ENCODE measurements at regions not wholly inside any gene's neighbourhood (a gene's known extent, or its start where the extent isn't known, plus 50 kb on each side); places are given as distances from the start of the nearest gene placed in this dataset.

GRCh38 chr2:2827046-2827636 lies 496.1 kb upstream of the MYT1L start:
- no peak overlapping the region for H3K4me3 ChIP-seq
- in situ Hi-C loops (cut with MboI; ENCODE audit: low sequenced_read_pairs in 4 of 4): no loop called here
- no peak for DNase-seq
- no peaks in the 10 kb centered on the region for H3K36me3 ChIP-seq
- no peak for ATAC-seq
- H3K27ac ChIP-seq: no peak overlapping the region
- TF ChIP-seq CTCF (IDR thresholded peaks at IDR 0.05 in 4 of 5, conservative IDR thresholded peaks at IDR 0.05 in 1 of 5) (no peak), POLR2A (IDR thresholded peaks at IDR 0.05) (no peak)
- H3K4me1 ChIP-seq: no peaks in the 10 kb centered on the region
- intact Hi-C loops (cut with DNase I; ENCODE audit: low total_unique reads): no loop called here
- no peaks in the 10 kb centered on the region for H3K9me3 ChIP-seq
- no peaks in the 10 kb centered on the region for H3K27me3 ChIP-seq

- H3K36me3 ChIP-seq: no peaks in the 10 kb centered on the region
- no peaks in the 10 kb centered on the region for H3K27me3 ChIP-seq
- H3K4me3 ChIP-seq: no peak overlapping the region
- DNase-seq: no peak
- TF ChIP-seq CTCF (IDR thresholded peaks at IDR 0.05 in 4 of 5, conservative IDR thresholded peaks at IDR 0.05 in 1 of 5) (no peak), POLR2A (IDR thresholded peaks at IDR 0.05) (no peak)
- in situ Hi-C loops (cut with MboI; ENCODE audit: low sequenced_read_pairs in 4 of 4) (no loop called here), intact Hi-C loops (cut with DNase I; ENCODE audit: low total_unique reads) (no loop called here)
- no peak for ATAC-seq
- H3K27ac ChIP-seq: no peak overlapping the region
- H3K4me1 ChIP-seq: no peaks in the 10 kb centered on the region
- H3K9me3 ChIP-seq: no peaks in the 10 kb centered on the region
These were observed 495.5 kb upstream of the MYT1L start for GRCh38 chr2:2826621-2827020.

- Histone ChIP-seq H3K4me1 (no peaks in the 10 kb centered on the region), H3K27ac (no peak overlapping the region), H3K9me3 (no peaks in the 10 kb centered on the region), H3K27me3 (peaks cover 0 to 2% (median 0%) of the 10 kb centered on the region in 3 donors), H3K4me3 (no peak overlapping the region), H3K36me3 (no peaks in the 10 kb centered on the region)
- DNase-seq (no peak), ATAC-seq (no peak)
- in situ Hi-C loops (cut with MboI; ENCODE audit: low sequenced_read_pairs in 4 of 4) (no loop called here), intact Hi-C loops (cut with DNase I; ENCODE audit: low total_unique reads) (no loop called here)
- no peak for TF ChIP-seq POLR2A (IDR thresholded peaks at IDR 0.05)
- TF ChIP-seq CTCF (IDR thresholded peaks at IDR 0.05 in 4 of 5, conservative IDR thresholded peaks at IDR 0.05 in 1 of 5): no peak
These were observed 495.1 kb upstream of the MYT1L start for GRCh38 chr2:2826209-2826551.

GRCh38 chr2:2825516-2826208 lies 494.6 kb upstream of the MYT1L start:
- ATAC-seq: no peak
- in situ Hi-C loops (cut with MboI; ENCODE audit: low sequenced_read_pairs in 4 of 4): no loop called here

More at GRCh38 chr2:2825516-2826208, 494.6 kb upstream of the MYT1L start:
- H3K36me3 ChIP-seq: no peaks in the 10 kb centered on the region
- DNase-seq: no peak
- intact Hi-C loops (cut with DNase I; ENCODE audit: low total_unique reads): no loop called here
- no peaks in the 10 kb centered on the region for H3K4me1 ChIP-seq
- no peak for TF ChIP-seq CTCF (IDR thresholded peaks at IDR 0.05 in 4 of 5, conservative IDR thresholded peaks at IDR 0.05 in 1 of 5)
- no peak for TF ChIP-seq POLR2A (IDR thresholded peaks at IDR 0.05)
- H3K9me3 ChIP-seq: no peaks in the 10 kb centered on the region
- H3K27ac ChIP-seq: no peak overlapping the region
- H3K27me3 ChIP-seq: peaks cover 0 to 4% (median 0%) of the 10 kb centered on the region in 3 donors
- no peak overlapping the region for H3K4me3 ChIP-seq

Data from gastrocnemius medialis (tissue), 4 donors.